ENCODE measurements at regions not wholly inside any gene's neighbourhood (a gene's known extent, or its start where the extent isn't known, plus 50 kb on each side); places are given as distances from the start of the nearest gene placed in this dataset.

DNA sequence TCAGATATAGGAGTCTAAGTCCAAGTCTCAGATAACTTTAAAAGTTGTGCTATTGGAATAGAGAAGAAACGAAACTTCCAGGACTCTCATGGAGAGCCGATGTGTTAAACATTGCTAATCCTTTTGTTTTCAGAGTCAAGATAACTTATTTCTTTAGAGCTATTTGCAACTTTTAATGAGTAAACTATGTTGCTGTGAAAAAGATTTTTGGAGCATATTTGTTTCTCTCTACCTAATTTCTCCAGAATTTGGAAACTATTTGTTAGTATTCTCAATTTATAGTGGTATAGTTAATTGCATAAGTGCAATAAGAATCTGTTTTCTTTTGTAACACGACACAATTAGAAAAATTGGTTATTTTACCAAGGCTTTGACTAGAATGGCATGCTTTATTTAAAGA is 588.9 kb downstream of the NTRK3 start:
- Histone ChIP-seq H3K4ac (replicated peaks; ENCODE audit: insufficient read length, low read depth, low read length) (no peak overlapping the region), H4K5ac (ENCODE audit: insufficient read length, low read depth, low read length) (no peak overlapping the region), H3K27ac (ENCODE audit: low read depth, low read length) (no peak overlapping the region), H3K36me3 (ENCODE audit: control insufficient read depth in 2 of 4, insufficient read depth in 4 of 4, low read length in 3 of 4) (no peaks in the 10 kb centered on the region), H3K79me1 (ENCODE audit: low read depth, low read length) (no peaks in the 10 kb centered on the region), H3K27me3 (replicated peaks in 1 of 4; ENCODE audit: control insufficient read depth in 3 of 4, extremely low read depth in 1 of 4, insufficient read depth in 3 of 4, low read length in 3 of 4) (no peaks in the 10 kb centered on the region), H2BK12ac (ENCODE audit: low read depth, low read length) (no peak overlapping the region), H3K23me2 (ENCODE audit: low read depth, low read length) (no peaks in the 10 kb centered on the region; the same call in 1 of the 2 replicates), H4K91ac (replicated peaks; ENCODE audit: insufficient read length, low read length) (no peak overlapping the region), H2AK5ac (ENCODE audit: low read depth, low read length) (no peak overlapping the region), H3K4me1 (replicated peaks in 1 of 4; ENCODE audit: control insufficient read depth in 3 of 4, insufficient read depth in 4 of 4, low read length in 3 of 4) (no peaks in the 10 kb centered on the region), H3K4me2 (ENCODE audit: insufficient read depth in 1 of 2, low read depth in 2 of 2, low read length in 2 of 2) (no peak overlapping the region), H4K20me1 (replicated peaks in 1 of 2; ENCODE audit: control insufficient read depth in 1 of 2, insufficient read depth in 2 of 2, low read length in 2 of 2) (no peaks in the 10 kb centered on the region), H2BK120ac (replicated peaks; ENCODE audit: low read depth, low read length) (no peak overlapping the region), H2AFZ (ENCODE audit: low read length) (no peak overlapping the region), H3K23ac (ENCODE audit: insufficient read length) (no peak overlapping the region), H3K4me3 (ENCODE audit: extremely low read depth in 1 of 4, insufficient read depth in 2 of 4, low read depth in 3 of 4, low read length in 4 of 4) (no peak overlapping the region), H2BK5ac (ENCODE audit: low read depth, low read length) (no peak overlapping the region), H3K56ac (replicated peaks; ENCODE audit: insufficient read length, low read depth, low read length) (no peak overlapping the region), H3K9me3 (ENCODE audit: insufficient read depth in 2 of 2, low read depth in 1 of 2, low read length in 1 of 2) (peaks cover 3 to 9% of the 10 kb centered on the region in 2 experiments; a peak in 3 of 4 replicates), H2BK20ac (ENCODE audit: low read length) (no peak overlapping the region), H2BK15ac (ENCODE audit: low read length) (no peak overlapping the region), H3K79me2 (ENCODE audit: control insufficient read depth in 1 of 2, insufficient read depth in 2 of 2, low read length in 2 of 2) (no peaks in the 10 kb centered on the region), H4K8ac (ENCODE audit: extremely low read depth, insufficient read depth, low read length) (no peak overlapping the region), H3K14ac (ENCODE audit: insufficient read length) (no peak overlapping the region), H3K9ac (replicated peaks in 1 of 4; ENCODE audit: extremely low read depth in 1 of 4, low read depth in 3 of 4, low read length in 3 of 4) (no peak overlapping the region), H3K18ac (ENCODE audit: extremely low read depth, low read length) (no peak overlapping the region)
- ChIA-PET POLR2A (ENCODE audit: partially characterized antibody) (no interaction called here), CTCF (ENCODE audit: partially characterized antibody) (interaction anchor here (0.9 to 1.2 kb wide), 2 partner anchors 7 to 578 kb away, joined by 3 read pairs; no protein-coding TSS in a partner anchor)
- WGBS, 2 experiments (ENCODE audit: extremely low coverage in 1 of 2, insufficient coverage in 1 of 2, insufficient read length in 1 of 2, insufficient replicate concordance in 2 of 2, low coverage in 1 of 2, low lambda C conversion rate in 2 of 2, missing lambda C conversion rate in 1 of 2): 93% methylated on average over 3 of the region's 3 CpGs; no CpG with 5 or more reads in 1 of the 2 experiments
- TF ChIP-seq JUN (IDR thresholded peaks at IDR 0.05; ENCODE audit: low read depth, low read length): no peak
- no peak for TF ChIP-seq POLR2A (IDR thresholded peaks at IDR 0.05; ENCODE audit: control extremely low read depth in 1 of 2, low read depth in 2 of 2, low read length in 2 of 2)
- no peak for TF ChIP-seq TAF1 (IDR thresholded peaks at IDR 0.05; ENCODE audit: low read depth, low read length)
- DNase-seq (ENCODE audit: low read depth in 1 of 2, low spot score in 2 of 2) (no peak), FAIRE-seq (no peak)
